ENCODE measurements at regions not wholly inside any gene's neighbourhood (a gene's known extent, or its start where the extent isn't known, plus 50 kb on each side); places are given as distances from the start of the nearest gene placed in this dataset.

- Histone ChIP-seq H3K9me3 (ENCODE audit: control insufficient read depth, low read length) (no peaks in the 10 kb centered on the region), H3K27ac (ENCODE audit: low read depth in 1 of 2, low read length in 2 of 2) (no peak overlapping the region), H3K27me3 (ENCODE audit: control insufficient read depth in 1 of 2, insufficient read depth in 2 of 2, low read length in 1 of 2) (no peaks in the 10 kb centered on the region), H3K36me3 (ENCODE audit: control insufficient read depth in 1 of 2, insufficient read depth in 2 of 2, low read length in 1 of 2) (no peaks in the 10 kb centered on the region), H3K4me1 (ENCODE audit: control insufficient read depth in 1 of 2, insufficient read depth in 2 of 2, low read length in 2 of 2) (no peaks in the 10 kb centered on the region), H3K4me3 (ENCODE audit: low read length in 2 of 2) (no peak overlapping the region)
- no peak for DNase-seq
- WGBS, 2 donors = 76 to 85% methylated on average over 3 of the region's 3 CpGs
- intact Hi-C loops (cut with DNase I) = loop anchor here (10.0 kb wide), 4 partner anchors 168 to 798 kb away; partner anchors contain the start of gene CPXM2 (in 1 of the 2)
- ATAC-seq (ENCODE audit: low FRiP score) = no peak
Measured at GRCh38 chr10:123587110-123587509, 79.0 kb upstream of the GPR26 start.

- Histone ChIP-seq H3K9me3 (ENCODE audit: control insufficient read depth, low read length) (no peaks in the 10 kb centered on the region), H3K36me3 (ENCODE audit: control insufficient read depth in 1 of 2, insufficient read depth in 2 of 2, low read length in 1 of 2) (no peaks in the 10 kb centered on the region), H3K4me1 (ENCODE audit: control insufficient read depth in 1 of 2, insufficient read depth in 2 of 2, low read length in 2 of 2) (no peaks in the 10 kb centered on the region), H3K4me3 (ENCODE audit: low read length in 2 of 2) (no peak overlapping the region), H3K27ac (ENCODE audit: low read depth in 1 of 2, low read length in 2 of 2) (no peak overlapping the region), H3K27me3 (ENCODE audit: control insufficient read depth in 1 of 2, insufficient read depth in 2 of 2, low read length in 1 of 2) (no peaks in the 10 kb centered on the region)
- 59 to 65% methylated on average over 7 of the region's 7 CpGs for WGBS, 2 donors
- intact Hi-C loops (cut with DNase I) = loop anchor here (10.0 kb wide), 4 partner anchors 166 to 796 kb away; partner anchors contain the start of gene CPXM2 (in 1 of the 2)
- ATAC-seq (ENCODE audit: low FRiP score) (no peak), DNase-seq (no peak)
Measured at GRCh38 chr10:123588386-123588914, 77.7 kb upstream of the GPR26 start.

- peaks cover 0 to 2% of the 10 kb centered on the region in 2 donors for H3K27me3 ChIP-seq (ENCODE audit: control insufficient read depth in 1 of 2, insufficient read depth in 2 of 2, low read length in 1 of 2)
- ATAC-seq (ENCODE audit: low FRiP score) (no peak), DNase-seq (no peak)
- WGBS, 2 donors = 32 to 40% methylated on average over 2 of the region's 2 CpGs
- peaks cover 3% of the 10 kb centered on the region for H3K9me3 ChIP-seq (ENCODE audit: control insufficient read depth, low read length)
- no peak overlapping the region for H3K27ac ChIP-seq (ENCODE audit: low read depth in 1 of 2, low read length in 2 of 2)
- H3K4me1 ChIP-seq (ENCODE audit: control insufficient read depth in 1 of 2, insufficient read depth in 2 of 2, low read length in 2 of 2) = no peaks in the 10 kb centered on the region
- no peaks in the 10 kb centered on the region for H3K36me3 ChIP-seq (ENCODE audit: control insufficient read depth in 1 of 2, insufficient read depth in 2 of 2, low read length in 1 of 2)
- no peak overlapping the region for H3K4me3 ChIP-seq (ENCODE audit: low read length in 2 of 2)
- intact Hi-C loops (cut with DNase I) = no loop called here
Measured at GRCh38 chr10:123595661-123596060, 70.5 kb upstream of the GPR26 start.

- Histone ChIP-seq H3K27me3 (ENCODE audit: control insufficient read depth in 1 of 2, insufficient read depth in 2 of 2, low read length in 1 of 2) (peaks cover 0 to 2% of the 10 kb centered on the region in 2 donors), H3K4me3 (ENCODE audit: low read length in 2 of 2) (no peak overlapping the region), H3K9me3 (ENCODE audit: control insufficient read depth, low read length) (peaks cover 5% of the 10 kb centered on the region), H3K27ac (ENCODE audit: low read depth in 1 of 2, low read length in 2 of 2) (no peak overlapping the region), H3K36me3 (ENCODE audit: control insufficient read depth in 1 of 2, insufficient read depth in 2 of 2, low read length in 1 of 2) (no peaks in the 10 kb centered on the region), H3K4me1 (ENCODE audit: control insufficient read depth in 1 of 2, insufficient read depth in 2 of 2, low read length in 2 of 2) (no peaks in the 10 kb centered on the region)
- intact Hi-C loops (cut with DNase I) = no loop called here
- no peak for DNase-seq
- 73 to 78% methylated on average over 4 of the region's 4 CpGs for WGBS, 2 donors
- no peak for ATAC-seq (ENCODE audit: low FRiP score)
Measured at GRCh38 chr10:123597676-123598075, 68.5 kb upstream of the GPR26 start.

GRCh38 chr10:123599366-123599849 is 66.7 kb upstream of the GPR26 start:
- no peaks in the 10 kb centered on the region for H3K36me3 ChIP-seq (ENCODE audit: control insufficient read depth in 1 of 2, insufficient read depth in 2 of 2, low read length in 1 of 2)
- H3K4me1 ChIP-seq (ENCODE audit: control insufficient read depth in 1 of 2, insufficient read depth in 2 of 2, low read length in 2 of 2) = no peaks in the 10 kb centered on the region
- peaks cover 0 to 2% of the 10 kb centered on the region in 2 donors for H3K27me3 ChIP-seq (ENCODE audit: control insufficient read depth in 1 of 2, insufficient read depth in 2 of 2, low read length in 1 of 2)
- H3K4me3 ChIP-seq (ENCODE audit: low read length in 2 of 2) = no peak overlapping the region
- 70 to 77% methylated on average over 8 of the region's 8 CpGs for WGBS, 2 donors
- DNase-seq (no peak), ATAC-seq (ENCODE audit: low FRiP score) (no peak)
- H3K9me3 ChIP-seq (ENCODE audit: control insufficient read depth, low read length) = peaks cover 5% of the 10 kb centered on the region
- intact Hi-C loops (cut with DNase I) = no loop called here
- H3K27ac ChIP-seq (ENCODE audit: low read depth in 1 of 2, low read length in 2 of 2) = no peak overlapping the region

- intact Hi-C loops (cut with DNase I) = no loop called here
- ATAC-seq (ENCODE audit: low FRiP score) (no peak), DNase-seq (no peak)
- H3K36me3 ChIP-seq (ENCODE audit: control insufficient read depth in 1 of 2, insufficient read depth in 2 of 2, low read length in 1 of 2) = no peaks in the 10 kb centered on the region
- H3K27me3 ChIP-seq (ENCODE audit: control insufficient read depth in 1 of 2, insufficient read depth in 2 of 2, low read length in 1 of 2) = peaks cover 0 to 2% of the 10 kb centered on the region in 2 donors
- peaks cover 3% of the 10 kb centered on the region for H3K9me3 ChIP-seq (ENCODE audit: control insufficient read depth, low read length)
- H3K27ac ChIP-seq (ENCODE audit: low read depth in 1 of 2, low read length in 2 of 2) = no peak overlapping the region
- no peak overlapping the region for H3K4me3 ChIP-seq (ENCODE audit: low read length in 2 of 2)
- no peaks in the 10 kb centered on the region for H3K4me1 ChIP-seq (ENCODE audit: control insufficient read depth in 1 of 2, insufficient read depth in 2 of 2, low read length in 2 of 2)
- WGBS, 2 donors = 82 to 83% methylated on average over 3 of the region's 3 CpGs
Measured at GRCh38 chr10:123600177-123600576, 66.0 kb upstream of the GPR26 start.

- no peaks in the 10 kb centered on the region for H3K36me3 ChIP-seq (ENCODE audit: control insufficient read depth in 1 of 2, insufficient read depth in 2 of 2, low read length in 1 of 2)
- ATAC-seq (ENCODE audit: low FRiP score) (no peak), DNase-seq (no peak)
- H3K9me3 ChIP-seq (ENCODE audit: control insufficient read depth, low read length) = peaks cover 2% of the 10 kb centered on the region
- no peaks in the 10 kb centered on the region for H3K4me1 ChIP-seq (ENCODE audit: control insufficient read depth in 1 of 2, insufficient read depth in 2 of 2, low read length in 2 of 2)
- 47 to 54% methylated on average over 4 of the region's 4 CpGs for WGBS, 2 donors
- no peak overlapping the region for H3K4me3 ChIP-seq (ENCODE audit: low read length in 2 of 2)
- intact Hi-C loops (cut with DNase I) = no loop called here
- H3K27me3 ChIP-seq (ENCODE audit: control insufficient read depth in 1 of 2, insufficient read depth in 2 of 2, low read length in 1 of 2) = no peaks in the 10 kb centered on the region
- H3K27ac ChIP-seq (ENCODE audit: low read depth in 1 of 2, low read length in 2 of 2) = no peak overlapping the region
Measured at GRCh38 chr10:123603130-123603529, 63.0 kb upstream of the GPR26 start.

GRCh38 chr10:123604506-123604905 is 61.6 kb upstream of the GPR26 start:
- Histone ChIP-seq H3K27ac (ENCODE audit: low read depth in 1 of 2, low read length in 2 of 2) (no peak overlapping the region), H3K4me1 (ENCODE audit: control insufficient read depth in 1 of 2, insufficient read depth in 2 of 2, low read length in 2 of 2) (no peaks in the 10 kb centered on the region), H3K4me3 (ENCODE audit: low read length in 2 of 2) (no peak overlapping the region), H3K9me3 (ENCODE audit: control insufficient read depth, low read length) (peaks cover 2% of the 10 kb centered on the region), H3K27me3 (ENCODE audit: control insufficient read depth in 1 of 2, insufficient read depth in 2 of 2, low read length in 1 of 2) (no peaks in the 10 kb centered on the region), H3K36me3 (ENCODE audit: control insufficient read depth in 1 of 2, insufficient read depth in 2 of 2, low read length in 1 of 2) (no peaks in the 10 kb centered on the region)
- ATAC-seq (ENCODE audit: low FRiP score) = no peak
- intact Hi-C loops (cut with DNase I) = no loop called here
- WGBS, 2 donors = 68 to 83% methylated on average over 6 of the region's 6 CpGs
- no peak for DNase-seq

- WGBS, 2 donors = 72 to 76% methylated on average over 9 of the region's 9 CpGs
Measured at GRCh38 chr10:123606006-123606405, 60.1 kb upstream of the GPR26 start.

More at GRCh38 chr10:123606006-123606405, 60.1 kb upstream of the GPR26 start:
- ATAC-seq (ENCODE audit: low FRiP score) (no peak), DNase-seq (no peak)
- Histone ChIP-seq H3K4me1 (ENCODE audit: control insufficient read depth in 1 of 2, insufficient read depth in 2 of 2, low read length in 2 of 2) (no peaks in the 10 kb centered on the region), H3K9me3 (ENCODE audit: control insufficient read depth, low read length) (no peaks in the 10 kb centered on the region), H3K36me3 (ENCODE audit: control insufficient read depth in 1 of 2, insufficient read depth in 2 of 2, low read length in 1 of 2) (no peaks in the 10 kb centered on the region), H3K27me3 (ENCODE audit: control insufficient read depth in 1 of 2, insufficient read depth in 2 of 2, low read length in 1 of 2) (no peaks in the 10 kb centered on the region), H3K27ac (ENCODE audit: low read depth in 1 of 2, low read length in 2 of 2) (no peak overlapping the region), H3K4me3 (ENCODE audit: low read length in 2 of 2) (no peak overlapping the region)
- intact Hi-C loops (cut with DNase I) = no loop called here
